Mucosa of stomach (tissue), 1 donor: ENCODE measurements at regions not wholly inside any gene's neighbourhood (a gene's known extent, or its start where the extent isn't known, plus 50 kb on each side); places are given as distances from the start of the nearest gene placed in this dataset.

ENCODE experiments used
- H3K27me3 ChIP-seq: one replicate; pipeline ENCODE4 v1.7.0; 2013; ENCODE audit warnings: mild to moderate bottlenecking, low read length; ENCODE audit not compliant: control insufficient read depth, insufficient read depth
- H3K36me3 ChIP-seq: one replicate; pipeline ENCODE4 v1.7.0; 2013; ENCODE audit warnings: low read length; ENCODE audit not compliant: control insufficient read depth, insufficient read depth
- H3K4me1 ChIP-seq: one replicate; pipeline ENCODE4 v1.7.0; 2013; ENCODE audit warnings: mild to moderate bottlenecking, low read length; ENCODE audit not compliant: control insufficient read depth, insufficient read depth
- H3K4me3 ChIP-seq: one replicate; pipeline ENCODE4 v1.7.0; 2013; ENCODE audit warnings: low read length
- H3K9ac ChIP-seq: one replicate; pipeline ENCODE4 v1.7.0; 2013; ENCODE audit warnings: mild to moderate bottlenecking, low read length, moderate library complexity
- H3K9me3 ChIP-seq: one replicate; pipeline ENCODE4 v1.7.0; 2013; ENCODE audit warnings: mild to moderate bottlenecking, low read length, moderate library complexity; ENCODE audit not compliant: control insufficient read depth
- donor health status: Pancreatic carcinoma.

GRCh38 chrX:131951166-131951565 lies 71.9 kb upstream of the STK26 start:
- H3K4me3 ChIP-seq = no peak overlapping the region
- H3K9me3 ChIP-seq = no peaks in the 10 kb centered on the region
- H3K9ac ChIP-seq = no peak overlapping the region
- no peaks in the 10 kb centered on the region for H3K36me3 ChIP-seq
- H3K4me1 ChIP-seq = no peaks in the 10 kb centered on the region
- H3K27me3 ChIP-seq = no peaks in the 10 kb centered on the region

- Histone ChIP-seq H3K9me3 (no peaks in the 10 kb centered on the region), H3K4me3 (no peak overlapping the region), H3K27me3 (no peaks in the 10 kb centered on the region)
Measured at GRCh38 chrX:131955099-131955777, 67.9 kb upstream of the STK26 start.

GRCh38 chrX:131958724-131959123 lies 64.4 kb upstream of the STK26 start:
- Histone ChIP-seq H3K27me3 (no peaks in the 10 kb centered on the region), H3K4me3 (no peak overlapping the region), H3K9me3 (no peaks in the 10 kb centered on the region), H3K36me3 (no peaks in the 10 kb centered on the region), H3K9ac (no peak overlapping the region), H3K4me1 (no peaks in the 10 kb centered on the region)

More at GRCh38 chrX:131955099-131955777, 67.9 kb upstream of the STK26 start:
- Histone ChIP-seq H3K36me3 (no peaks in the 10 kb centered on the region), H3K4me1 (no peaks in the 10 kb centered on the region), H3K9ac (no peak overlapping the region)

- H3K36me3 ChIP-seq = no peaks in the 10 kb centered on the region
- H3K9me3 ChIP-seq = no peaks in the 10 kb centered on the region
- no peaks in the 10 kb centered on the region for H3K4me1 ChIP-seq
- H3K27me3 ChIP-seq = no peaks in the 10 kb centered on the region
- H3K4me3 ChIP-seq = no peak overlapping the region
- H3K9ac ChIP-seq = no peak overlapping the region
Measured at GRCh38 chrX:131970347-131970746, 52.8 kb upstream of the STK26 start.
